ENCODE measurements at regions not wholly inside any gene's neighbourhood (a gene's known extent, or its start where the extent isn't known, plus 50 kb on each side); places are given as distances from the start of the nearest gene placed in this dataset.

GRCh38 chr4:176014583-176015108 is 51.0 kb upstream of the WDR17 start:
- DNase-seq = no peak

All from DMS153 (cell line).